CD14-positive monocyte (primary cell): ENCODE measurements at regions not wholly inside any gene's neighbourhood (a gene's known extent, or its start where the extent isn't known, plus 50 kb on each side); places are given as distances from the start of the nearest gene placed in this dataset.

ENCODE experiments used
- DNase-seq, 3 donors: peaks; one replicate each; pipeline ENCODE4 v3.0.0-alpha.2; 2011 to 2022
- H2AFZ ChIP-seq: 2 replicates; pipeline ENCODE4 v1.6.0; 2012; ENCODE audit warnings: mild to moderate bottlenecking, low read depth, low read length, inconsistent platforms; ENCODE audit not compliant: insufficient read depth, poor library complexity, severe bottlenecking
- H3K27ac ChIP-seq, 2 donors: 1 replicate in 1 of 2; 2 replicates in 1 of 2; pipeline ENCODE4 v1.5.1; 2012 to 2013; ENCODE audit warnings: low read length in 2 of 2, control low read depth in 1 of 2, inconsistent platforms in 1 of 2, low read depth in 1 of 2, mild to moderate bottlenecking in 1 of 2
- H3K27me3 ChIP-seq, 2 donors: one replicate each; pipeline versions ENCODE4 v1.6.0 to v1.6.1; 2011 to 2013; ENCODE audit warnings: low read length in 2 of 2; ENCODE audit not compliant: control insufficient read depth in 2 of 2, insufficient read depth in 2 of 2
- H3K36me3 ChIP-seq, 2 donors: replicated peaks in 1 of 2; 1 replicate in 1 of 2; 2 replicates in 1 of 2; pipeline versions ENCODE4 v1.5.1 to v1.6.1; 2012 to 2013; ENCODE audit warnings: low read length in 2 of 2, control low read depth in 1 of 2, inconsistent platforms in 1 of 2, mild to moderate bottlenecking in 1 of 2; ENCODE audit not compliant: insufficient read depth in 2 of 2, control insufficient read depth in 1 of 2
- H3K4me1 ChIP-seq, 2 donors: 1 replicate in 1 of 2; 2 replicates in 1 of 2; pipeline versions ENCODE4 v1.5.1 to v1.6.1; 2012 to 2013; ENCODE audit warnings: low read length in 2 of 2, control low read depth in 1 of 2, inconsistent platforms in 1 of 2, mild to moderate bottlenecking in 1 of 2, moderate library complexity in 1 of 2; ENCODE audit not compliant: insufficient read depth in 2 of 2, control insufficient read depth in 1 of 2
- H3K4me2 ChIP-seq: replicated peaks from 2 replicates; pipeline ENCODE3; 2012; ENCODE audit warnings: low read length, moderate library complexity, mild to moderate bottlenecking; ENCODE audit not compliant: poor library complexity, severe bottlenecking; ENCODE audit errors: extremely low read depth
- H3K4me3 ChIP-seq, 3 experiments: fragments of 200-600 bp in 1 of 3; sonication (generic) in 1 of 3; replicated peaks in 1 of 3; 1 replicate in 2 of 3; 2 replicates in 1 of 3; pipeline ENCODE4 v1.5.1; 2011 to 2013; ENCODE audit warnings: low read length in 3 of 3, mild to moderate bottlenecking in 3 of 3, control low read depth in 2 of 3, low read depth in 2 of 3, inconsistent platforms in 1 of 3, moderate library complexity in 1 of 3
- H3K79me2 ChIP-seq: 2 replicates; pipeline ENCODE4 v1.6.0; 2012; ENCODE audit warnings: mild to moderate bottlenecking, control low read depth, inconsistent platforms, low read length, moderate library complexity; ENCODE audit not compliant: insufficient read depth
- H3K9ac ChIP-seq: 2 replicates; pipeline ENCODE4 v1.6.0; 2017; ENCODE audit warnings: low read length, mild to moderate bottlenecking; ENCODE audit not compliant: insufficient read depth, poor library complexity, severe bottlenecking
- H3K9me3 ChIP-seq, 2 donors: replicated peaks in 1 of 2; 1 replicate in 1 of 2; 2 replicates in 1 of 2; pipeline versions ENCODE4 v1.5.1 to v1.6.1; 2012 to 2013; ENCODE audit warnings: low read length in 2 of 2, control low read depth in 1 of 2; ENCODE audit not compliant: control insufficient read depth in 1 of 2, insufficient read depth in 1 of 2
- H4K20me1 ChIP-seq: 2 replicates; pipeline ENCODE4 v1.6.0; 2012; ENCODE audit warnings: mild to moderate bottlenecking, low read length, control low read depth, moderate library complexity; ENCODE audit not compliant: insufficient read depth
- H3K27ac Mint-ChIP-seq, 7 donors: one replicate each; pipeline ENCODE4 v1.8.0; 2020; ENCODE audit warnings: mild to moderate bottlenecking in 7 of 7, mixed read lengths in 7 of 7, moderate library complexity in 6 of 7, inconsistent platforms in 2 of 7
- H3K27me3 Mint-ChIP-seq, 3 donors: one replicate each; pipeline ENCODE4 v1.8.0; 2021 to 2022; ENCODE audit warnings: low read depth in 3 of 3, mild to moderate bottlenecking in 3 of 3, mixed read lengths in 3 of 3, moderate library complexity in 3 of 3, inconsistent platforms in 1 of 3
- H3K36me3 Mint-ChIP-seq, 2 donors: one replicate each; pipeline ENCODE4 v1.8.0; 2020; ENCODE audit warnings: mixed read lengths in 2 of 2, inconsistent platforms in 1 of 2, mild to moderate bottlenecking in 1 of 2
- H3K4me1 Mint-ChIP-seq: one replicate; pipeline ENCODE4 v1.8.0; 2020; ENCODE audit warnings: mild to moderate bottlenecking, mixed read lengths
- H3K4me3 Mint-ChIP-seq, 2 donors: one replicate each; pipeline ENCODE4 v1.8.0; 2020; ENCODE audit warnings: mild to moderate bottlenecking in 2 of 2, mixed read lengths in 2 of 2, moderate library complexity in 1 of 2
- H3K9me3 Mint-ChIP-seq, 7 donors: one replicate each; pipeline ENCODE4 v1.8.0; 2020 to 2022; ENCODE audit warnings: mixed read lengths in 7 of 7, mild to moderate bottlenecking in 6 of 7, moderate library complexity in 6 of 7, inconsistent platforms in 2 of 7
- WGBS: methylation state at CpG from one replicate; pipeline ENCODE4 v1.1.5; 2013; ENCODE audit warnings: missing lambda C conversion rate; ENCODE audit not compliant: insufficient coverage; 5-methylcytosine and 5-hydroxymethylcytosine counted together
- intact Hi-C, 2 donors: fragments of 100-400 bp; cut with micrococcal nuclease; formaldehyde crosslinking; loops; one replicate each; pipeline versions ENCODE4 v1.15.0 to v1.15.1; 2023
- TF ChIP-seq, protein P1 (sequence below): fragments of 200-600 bp; IDR thresholded peaks from one replicate; pipeline ENCODE4 v1.8.0; 2022; ENCODE audit warnings: antibody characterized with exemption, mild to moderate bottlenecking

DNA sequence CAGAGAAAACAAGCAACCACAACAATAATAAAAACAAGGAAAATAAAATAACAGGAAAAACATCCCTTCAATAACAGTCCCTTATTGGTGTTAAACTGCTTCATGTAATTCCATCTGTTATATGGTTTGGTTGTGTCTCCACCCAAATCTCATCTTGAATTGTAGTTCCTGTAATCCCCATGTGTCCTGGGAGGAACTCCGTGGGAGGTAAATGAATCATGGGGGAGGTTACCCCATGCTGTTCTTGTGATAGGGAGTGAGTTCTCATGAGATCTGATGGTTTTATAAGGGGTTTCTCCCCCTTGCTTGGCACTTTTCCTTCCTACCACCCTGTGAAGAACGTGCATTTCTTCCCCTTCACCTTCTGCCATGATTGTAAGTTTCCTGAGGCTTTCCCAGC lies 369.8 kb downstream of the TMEM232 start:
- no peaks in the 10 kb centered on the region for H3K36me3 Mint-ChIP-seq
- Histone ChIP-seq H3K9ac (no peak overlapping the region), H2AFZ (no peak overlapping the region), H3K4me1 (no peaks in the 10 kb centered on the region), H3K27ac (no peak overlapping the region), H3K36me3 (no peaks in the 10 kb centered on the region), H3K9me3 (peaks cover 0 to 5% of the 10 kb centered on the region in 2 donors), H4K20me1 (no peaks in the 10 kb centered on the region), H3K4me3 (no peak overlapping the region), H3K27me3 (no peaks in the 10 kb centered on the region), H3K4me2 (no peak overlapping the region), H3K79me2 (no peaks in the 10 kb centered on the region)
- H3K4me1 Mint-ChIP-seq, result no peaks in the 10 kb centered on the region
- DNase-seq, result no peak
- H3K27ac Mint-ChIP-seq, result no peak overlapping the region
- no peak overlapping the region for H3K4me3 Mint-ChIP-seq
- whole genome bisulfite sequencing, result no CpG with 5 or more reads among the region's 2 CpGs
- peaks cover 3 to 12% (median 6%) of the 10 kb centered on the region in 7 donors for H3K9me3 Mint-ChIP-seq
- peaks cover 0 to 1% (median 0%) of the 10 kb centered on the region in 3 donors for H3K27me3 Mint-ChIP-seq
- TF ChIP-seq, protein P1, sequence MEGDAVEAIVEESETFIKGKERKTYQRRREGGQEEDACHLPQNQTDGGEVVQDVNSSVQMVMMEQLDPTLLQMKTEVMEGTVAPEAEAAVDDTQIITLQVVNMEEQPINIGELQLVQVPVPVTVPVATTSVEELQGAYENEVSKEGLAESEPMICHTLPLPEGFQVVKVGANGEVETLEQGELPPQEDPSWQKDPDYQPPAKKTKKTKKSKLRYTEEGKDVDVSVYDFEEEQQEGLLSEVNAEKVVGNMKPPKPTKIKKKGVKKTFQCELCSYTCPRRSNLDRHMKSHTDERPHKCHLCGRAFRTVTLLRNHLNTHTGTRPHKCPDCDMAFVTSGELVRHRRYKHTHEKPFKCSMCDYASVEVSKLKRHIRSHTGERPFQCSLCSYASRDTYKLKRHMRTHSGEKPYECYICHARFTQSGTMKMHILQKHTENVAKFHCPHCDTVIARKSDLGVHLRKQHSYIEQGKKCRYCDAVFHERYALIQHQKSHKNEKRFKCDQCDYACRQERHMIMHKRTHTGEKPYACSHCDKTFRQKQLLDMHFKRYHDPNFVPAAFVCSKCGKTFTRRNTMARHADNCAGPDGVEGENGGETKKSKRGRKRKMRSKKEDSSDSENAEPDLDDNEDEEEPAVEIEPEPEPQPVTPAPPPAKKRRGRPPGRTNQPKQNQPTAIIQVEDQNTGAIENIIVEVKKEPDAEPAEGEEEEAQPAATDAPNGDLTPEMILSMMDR, result no peak
- intact Hi-C loops, result no loop called here

DNA sequence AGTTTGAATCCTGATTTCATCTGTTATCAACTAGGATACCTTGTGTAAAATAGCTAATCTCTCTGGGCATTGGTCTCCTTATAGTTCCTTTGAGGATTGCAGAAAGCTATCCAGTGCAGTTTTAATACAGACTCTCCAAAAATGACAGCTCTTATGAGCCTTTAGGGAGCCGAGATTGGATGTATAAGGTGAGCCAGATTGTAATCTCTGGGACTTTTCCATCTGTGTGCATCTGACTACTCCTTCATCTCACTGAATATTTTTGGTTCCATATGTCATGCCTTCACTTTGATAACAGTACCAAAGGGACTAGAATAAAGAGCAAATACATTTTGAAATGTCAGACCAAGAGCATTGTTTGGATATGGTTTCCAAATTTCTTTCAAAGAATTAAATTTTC lies 367.2 kb downstream of the TMEM232 start:
- H3K9ac ChIP-seq, result no peak overlapping the region
- no peaks in the 10 kb centered on the region for H3K36me3 Mint-ChIP-seq
- peaks cover 0 to 5% of the 10 kb centered on the region in 2 donors for H3K9me3 ChIP-seq
- H3K4me3 ChIP-seq, result no peak overlapping the region
- H3K4me1 Mint-ChIP-seq, result no peaks in the 10 kb centered on the region
- H3K27ac ChIP-seq, result no peak overlapping the region
- intact Hi-C loops, result no loop called here
- no peak overlapping the region for H3K27ac Mint-ChIP-seq
- no CpG with 5 or more reads among the region's 1 CpG for WGBS
- no peak overlapping the region for H2AFZ ChIP-seq
- H4K20me1 ChIP-seq, result no peaks in the 10 kb centered on the region
- no peak for DNase-seq
- no peak overlapping the region for H3K4me2 ChIP-seq
- TF ChIP-seq, protein P1, result no peak
- H3K4me1 ChIP-seq, result no peaks in the 10 kb centered on the region
- no peaks in the 10 kb centered on the region for H3K27me3 ChIP-seq
- peaks cover 0 to 7% (median 2%) of the 10 kb centered on the region in 7 donors for H3K9me3 Mint-ChIP-seq
- H3K27me3 Mint-ChIP-seq, result peaks cover 0 to 1% (median 0%) of the 10 kb centered on the region in 3 donors
- H3K4me3 Mint-ChIP-seq, result no peak overlapping the region
- H3K36me3 ChIP-seq, result no peaks in the 10 kb centered on the region
- H3K79me2 ChIP-seq, result no peaks in the 10 kb centered on the region
